GM12878 (cell line): ENCODE measurements at regions not wholly inside any gene's neighbourhood (a gene's known extent, or its start where the extent isn't known, plus 50 kb on each side); places are given as distances from the start of the nearest gene placed in this dataset.

ENCODE experiments used
- ATAC-seq: fragments of 200-7000 bp; cut with Tn5 transposase; 3 replicates; pipeline ENCODE4 v1.9.1; 2020; ENCODE audit warnings: mild to moderate bottlenecking, moderate library complexity
- BruUV-seq: library from RNA; stranded (reverse); fragments of 400-500 nt; replicated peaks from 2 replicates; lab custom pipeline; 2021; lab: Mats Ljungman, UMichigan
- CTCF ChIA-PET: fragments of 300-600 bp; sonication (Branson Sonifier 250); formaldehyde crosslinking; extraction: SDS; loops from one replicate; lab custom pipeline; 2021; ENCODE audit warnings: inconsistent platforms; lab: Yijun Ruan, JAX
- POLR2A ChIA-PET: fragments of 350-600 bp; formaldehyde crosslinking; extraction: SDS; loops from one replicate; lab custom pipeline; 2021; ENCODE audit warnings: inconsistent platforms; lab: Charles Lee
- RAD21 ChIA-PET: fragments of 300-600 bp; sonication (Branson Sonifier 250); formaldehyde crosslinking; loops from one replicate; lab custom pipeline; 2023; ENCODE audit warnings: antibody characterized with exemption; ENCODE audit not compliant: unreplicated experiment; lab: Charles Lee
- SMC1A ChIA-PET: fragments of 300-600 bp; sonication (Branson Sonifier 250); formaldehyde crosslinking; loops from one replicate; lab custom pipeline; 2023; ENCODE audit not compliant: unreplicated experiment, uncharacterized antibody; lab: Charles Lee
- DNase-seq: peaks from one replicate; pipeline ENCODE4 v3.0.0-alpha.2; 2011; ENCODE audit warnings: low read depth, low spot score
- FAIRE-seq: peaks from 3 replicates; lab custom pipeline; 2011; peaks lifted over from hg19 to GRCh38; lab: Jason Lieb, UNC
- H2AFZ ChIP-seq: 2 replicates; pipeline ENCODE4 v1.6.0; 2011; ENCODE audit warnings: low read depth, low read length, control low read depth; ENCODE audit not compliant: control insufficient read depth
- H3K27ac ChIP-seq: 2 replicates; pipeline ENCODE4 v1.5.1; 2011; ENCODE audit warnings: control low read depth; ENCODE audit not compliant: control insufficient read depth, insufficient read depth
- H3K27me3 ChIP-seq, 2 experiments: replicated peaks in 1 of 2; 2 replicates each; pipeline versions ENCODE4 v1.6.0 to v1.6.1; 2011; ENCODE audit warnings: low read length in 1 of 2; ENCODE audit not compliant: control insufficient read depth in 2 of 2, insufficient read depth in 2 of 2
- H3K36me3 ChIP-seq, 2 experiments: 2 replicates each; pipeline ENCODE4 v1.5.1; 2011; ENCODE audit warnings: low read length in 1 of 2; ENCODE audit not compliant: control insufficient read depth in 2 of 2, insufficient read depth in 2 of 2
- H3K4me1 ChIP-seq: 2 replicates; pipeline ENCODE4 v1.6.1; 2011; ENCODE audit warnings: mild to moderate bottlenecking, low read length, moderate library complexity, mixed read lengths; ENCODE audit not compliant: control insufficient read depth, insufficient read depth
- H3K4me2 ChIP-seq: 2 replicates; pipeline ENCODE4 v1.6.0; 2011; ENCODE audit warnings: control low read depth; ENCODE audit not compliant: control insufficient read depth, insufficient read depth
- H3K4me3 ChIP-seq: fragments of 200-600 bp; sonication (generic); 2 replicates; pipeline ENCODE4 v1.5.1; 2016
- H3K79me2 ChIP-seq: 2 replicates; pipeline ENCODE4 v1.6.0; 2011; ENCODE audit warnings: low read length; ENCODE audit not compliant: control insufficient read depth, insufficient read depth
- H3K9ac ChIP-seq: 2 replicates; pipeline ENCODE4 v1.8.0; 2011; ENCODE audit warnings: low read length, control low read depth, mixed read lengths; ENCODE audit not compliant: control insufficient read depth, insufficient read depth
- H3K9me3 ChIP-seq: replicated peaks from 3 replicates; pipeline ENCODE4 v1.5.1; 2011; ENCODE audit warnings: mild to moderate bottlenecking, low read length; ENCODE audit not compliant: control insufficient read depth, insufficient read depth
- H4K20me1 ChIP-seq: 2 replicates; pipeline ENCODE4 v1.6.0; 2011; ENCODE audit not compliant: control insufficient read depth, insufficient read depth
- BHLHE40 ChIP-seq, 2 experiments: fragments of 450-650 bp in 1 of 2; IDR thresholded peaks; 2 replicates each; pipeline ENCODE4 v1.6.1; 2011 to 2017; ENCODE audit warnings: low read depth in 2 of 2, borderline replicate concordance in 1 of 2, improper control_type of control experiment in 1 of 2, low read length in 1 of 2, mild to moderate bottlenecking in 1 of 2
- BMI1 ChIP-seq: fragments of 450-650 bp; IDR thresholded peaks from 2 replicates; pipeline ENCODE4 v1.6.1; 2016; ENCODE audit warnings: mild to moderate bottlenecking, moderate library complexity, borderline replicate concordance
- CEBPB ChIP-seq, 2 experiments: fragments of 150-350 bp in 1 of 2; IDR thresholded peaks; 2 replicates each; pipeline ENCODE4 v1.6.1; 2012 to 2014; ENCODE audit warnings: low read depth in 2 of 2, low read length in 2 of 2, borderline replicate concordance in 1 of 2, inconsistent platforms in 1 of 2
- ESRRA ChIP-seq: IDR thresholded peaks from 2 replicates; pipeline ENCODE4 v1.6.1; 2012; ENCODE audit warnings: mild to moderate bottlenecking, low read length, improper control_type of control experiment
- IRF4 ChIP-seq: IDR thresholded peaks from 2 replicates; pipeline ENCODE4 v1.6.1; 2011; ENCODE audit warnings: low read depth, low read length
- JUNB ChIP-seq: IDR thresholded peaks from 2 replicates; pipeline ENCODE4 v1.6.1; 2016; ENCODE audit warnings: antibody characterized with exemption, mild to moderate bottlenecking
- ZNF384 ChIP-seq: IDR thresholded peaks from 2 replicates; pipeline ENCODE4 v1.6.1; 2012; ENCODE audit warnings: low read depth, mild to moderate bottlenecking, low read length, improper control_type of control experiment, borderline replicate concordance
- WGBS: methylation state at CpG from one replicate; pipeline ENCODE4 v1.1.6; 2016; ENCODE audit warnings: low lambda C conversion rate; ENCODE audit not compliant: insufficient replicate concordance, insufficient coverage; ENCODE audit errors: missing lambda C conversion rate; 5-methylcytosine and 5-hydroxymethylcytosine counted together
- in situ Hi-C: fragments of 300-500 bp; cut with MboI; formaldehyde crosslinking; loops from 9 replicates; pipeline ENCODE4 v1.14.3; 2018; ENCODE audit warnings: mixed read lengths
- intact Hi-C: fragments of 100-400 bp; cut with micrococcal nuclease; formaldehyde crosslinking; loops from one replicate; pipeline ENCODE4 v1.14.2; 2022; ENCODE audit not compliant: unreplicated experiment
- TF ChIP-seq, protein P1 (sequence below): fragments of 450-650 bp; IDR thresholded peaks from 2 replicates; pipeline ENCODE4 v1.6.1; 2017; ENCODE audit warnings: mild to moderate bottlenecking, low read depth, inconsistent platforms; ENCODE audit not compliant: poor library complexity, severe bottlenecking
- TF ChIP-seq, protein P2 (sequence below): IDR thresholded peaks from 2 replicates; pipeline ENCODE4 v1.6.1; 2011; ENCODE audit warnings: low read depth, low read length, improper control_type of control experiment, borderline replicate concordance

DNA sequence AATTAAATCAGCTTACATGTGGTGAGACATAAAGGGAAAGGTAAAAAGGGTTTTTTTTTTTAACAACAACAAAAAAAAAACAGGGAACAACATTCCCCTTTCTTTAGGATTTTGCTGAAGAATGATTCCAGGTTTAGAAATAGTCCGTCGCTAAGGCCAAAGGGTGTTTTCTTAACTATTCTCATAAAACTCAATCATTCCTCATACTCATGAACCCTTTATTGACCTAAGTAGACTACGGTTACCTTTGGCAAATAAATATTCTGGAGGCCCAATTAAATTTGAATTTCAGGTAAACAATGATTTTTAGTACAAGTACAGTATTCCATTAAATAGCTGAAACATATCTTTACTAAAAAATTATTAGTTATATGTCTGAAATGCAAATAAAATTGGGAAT is 55.6 kb upstream of the CCNG1 start:
- RAD21 ChIA-PET = interaction anchor here (0.9 kb wide), 1 partner anchor 27 kb away, joined by 3 read pairs; no protein-coding TSS in a partner anchor
- CTCF ChIA-PET = interaction anchor here (1.0 to 1.1 kb wide), 2 partner anchors 25 to 27 kb away, joined by 3 read pairs; no protein-coding TSS in a partner anchor
- H3K36me3 ChIP-seq = no peaks in the 10 kb centered on the region
- no peaks in the 10 kb centered on the region for H4K20me1 ChIP-seq
- no peak for FAIRE-seq
- in situ Hi-C loops (no loop called here), intact Hi-C loops (no loop called here)
- ATAC-seq = no peak
- SMC1A ChIA-PET = interaction anchor here (0.9 kb wide), 1 partner anchor 18 kb away, joined by 3 read pairs; no protein-coding TSS in a partner anchor
- H3K27ac ChIP-seq = no peak overlapping the region
- no peak for DNase-seq
- no peaks in the 10 kb centered on the region for H3K27me3 ChIP-seq
- H3K4me3 ChIP-seq = no peak overlapping the region
- H3K79me2 ChIP-seq = no peaks in the 10 kb centered on the region
- H2AFZ ChIP-seq = no peak overlapping the region
- 95% methylated on average over 3 of the region's 3 CpGs for WGBS
- H3K4me1 ChIP-seq = no peaks in the 10 kb centered on the region
- TF ChIP-seq BMI1 = no peak
- POLR2A ChIA-PET = interaction anchor here (0.5 kb wide), 1 partner anchor 48 kb away, joined by 3 read pairs; no protein-coding TSS in a partner anchor
- no peak overlapping the region for H3K9ac ChIP-seq
- H3K9me3 ChIP-seq = no peaks in the 10 kb centered on the region
- BruUV-seq = no TSS peak
- no peak overlapping the region for H3K4me2 ChIP-seq

DNA sequence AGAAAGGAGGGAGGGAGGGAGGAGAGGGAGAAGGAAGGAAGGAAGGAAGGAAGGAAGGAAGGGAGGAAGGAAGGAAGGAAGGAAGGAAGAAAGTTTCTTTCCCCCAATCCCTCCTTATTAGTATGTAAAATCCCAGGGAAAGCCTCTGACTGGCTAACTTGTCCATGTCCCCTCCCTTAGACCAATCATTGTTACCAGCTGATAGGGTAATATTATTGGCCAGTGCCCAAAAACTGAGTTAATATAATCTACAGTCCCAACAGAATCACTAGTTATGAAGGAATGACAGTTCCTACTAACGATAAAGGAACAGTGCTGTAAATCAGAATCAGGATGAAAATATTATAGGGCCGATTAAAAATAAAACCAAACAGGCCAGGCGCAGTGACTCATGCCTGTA is 53.6 kb upstream of the CCNG1 start:
- CTCF ChIA-PET = interaction anchor here (0.6 kb wide), 1 partner anchor 1095 kb away, joined by 4 read pairs; no protein-coding TSS in a partner anchor
- DNase-seq (no peak), FAIRE-seq (no peak), ATAC-seq (no peak)
- TF ChIP-seq CEBPB (IDR thresholded peaks at IDR 0.05; ENCODE audit: borderline replicate concordance in 1 of 2, low read depth in 2 of 2, low read length in 2 of 2) (no peak), ESRRA (no peak), BMI1 (no peak), IRF4 (no peak), JUNB (no peak), ZNF384 (no peak), BHLHE40 (IDR thresholded peaks at IDR 0.05; ENCODE audit: borderline replicate concordance in 1 of 2, low read depth in 2 of 2, low read length in 1 of 2) (no peak)
- TF ChIP-seq, protein P1, sequence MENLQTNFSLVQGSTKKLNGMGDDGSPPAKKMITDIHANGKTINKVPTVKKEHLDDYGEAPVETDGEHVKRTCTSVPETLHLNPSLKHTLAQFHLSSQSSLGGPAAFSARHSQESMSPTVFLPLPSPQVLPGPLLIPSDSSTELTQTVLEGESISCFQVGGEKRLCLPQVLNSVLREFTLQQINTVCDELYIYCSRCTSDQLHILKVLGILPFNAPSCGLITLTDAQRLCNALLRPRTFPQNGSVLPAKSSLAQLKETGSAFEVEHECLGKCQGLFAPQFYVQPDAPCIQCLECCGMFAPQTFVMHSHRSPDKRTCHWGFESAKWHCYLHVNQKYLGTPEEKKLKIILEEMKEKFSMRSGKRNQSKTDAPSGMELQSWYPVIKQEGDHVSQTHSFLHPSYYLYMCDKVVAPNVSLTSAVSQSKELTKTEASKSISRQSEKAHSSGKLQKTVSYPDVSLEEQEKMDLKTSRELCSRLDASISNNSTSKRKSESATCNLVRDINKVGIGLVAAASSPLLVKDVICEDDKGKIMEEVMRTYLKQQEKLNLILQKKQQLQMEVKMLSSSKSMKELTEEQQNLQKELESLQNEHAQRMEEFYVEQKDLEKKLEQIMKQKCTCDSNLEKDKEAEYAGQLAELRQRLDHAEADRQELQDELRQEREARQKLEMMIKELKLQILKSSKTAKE = no peak
- TF ChIP-seq, protein P2, sequence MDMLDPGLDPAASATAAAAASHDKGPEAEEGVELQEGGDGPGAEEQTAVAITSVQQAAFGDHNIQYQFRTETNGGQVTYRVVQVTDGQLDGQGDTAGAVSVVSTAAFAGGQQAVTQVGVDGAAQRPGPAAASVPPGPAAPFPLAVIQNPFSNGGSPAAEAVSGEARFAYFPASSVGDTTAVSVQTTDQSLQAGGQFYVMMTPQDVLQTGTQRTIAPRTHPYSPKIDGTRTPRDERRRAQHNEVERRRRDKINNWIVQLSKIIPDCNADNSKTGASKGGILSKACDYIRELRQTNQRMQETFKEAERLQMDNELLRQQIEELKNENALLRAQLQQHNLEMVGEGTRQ = no peak
- 90% methylated on average over 3 of the region's 3 CpGs for WGBS
- H3K36me3 ChIP-seq = no peaks in the 10 kb centered on the region
- no peaks in the 10 kb centered on the region for H3K27me3 ChIP-seq
- no peaks in the 10 kb centered on the region; the same call in 2 of the 3 replicates for H3K9me3 ChIP-seq
- POLR2A ChIA-PET = interaction anchor here (0.6 kb wide), 1 partner anchor 1450 kb away, joined by 3 read pairs; no protein-coding TSS in a partner anchor
- H3K4me1 ChIP-seq = no peaks in the 10 kb centered on the region
- BruUV-seq = no TSS peak
- H3K9ac ChIP-seq = no peak overlapping the region
- in situ Hi-C loops (no loop called here), intact Hi-C loops (no loop called here)
- H2AFZ ChIP-seq = no peak overlapping the region
- no peaks in the 10 kb centered on the region for H4K20me1 ChIP-seq
- no peak overlapping the region for H3K27ac ChIP-seq
- H3K4me2 ChIP-seq = no peak overlapping the region
- RAD21 ChIA-PET = interaction anchor here (1.4 kb wide), 1 partner anchor 21 kb away, joined by 3 read pairs; no protein-coding TSS in a partner anchor
- no peak overlapping the region for H3K4me3 ChIP-seq
- no peaks in the 10 kb centered on the region for H3K79me2 ChIP-seq
- SMC1A ChIA-PET = interaction anchor here (0.7 kb wide), 1 partner anchor 29 kb away, joined by 3 read pairs; no protein-coding TSS in a partner anchor
